Stimulated activated CD4-positive, alpha-beta T cell treated with anti-CD3 and anti-CD28 coated beads, Interleukin-1b, Interleukin-23, amount 100 ng/mL, for 24 hours (primary cell): ENCODE measurements at regions not wholly inside any gene's neighbourhood (a gene's known extent, or its start where the extent isn't known, plus 50 kb on each side); places are given as distances from the start of the nearest gene placed in this dataset.
"Not testable (repeated sequence)": the region's sequence is repeated elsewhere in the genome, so short reads cannot be mapped to it uniquely, and the experiment has no call there.

Source experiments
- DNase-seq, 4 experiments: peaks; one replicate each; pipeline ENCODE4 v3.0.0-alpha.2; 2020; ENCODE audit warnings: low read depth in 4 of 4, low spot score in 1 of 4

DNA sequence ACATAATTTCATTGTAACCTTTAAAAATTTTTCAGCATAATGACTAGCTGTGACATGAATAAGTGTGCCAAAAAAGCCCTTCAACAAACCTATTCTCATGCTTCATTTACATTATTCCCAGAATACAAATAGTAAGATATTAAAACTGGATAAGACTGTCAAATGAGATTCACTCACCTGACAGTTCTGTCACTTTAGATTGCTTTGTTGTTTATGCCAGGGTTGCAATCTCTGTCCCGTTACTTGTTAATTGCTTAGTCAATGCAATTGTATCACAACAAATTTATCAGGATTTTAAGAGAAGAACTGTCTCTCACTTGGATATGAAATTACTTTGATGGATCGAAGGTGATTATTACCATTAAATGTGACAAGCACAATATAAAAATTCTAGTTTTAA, 616.0 kb upstream of the IGFBP7 start:
- DNase-seq = no peak

DNA sequence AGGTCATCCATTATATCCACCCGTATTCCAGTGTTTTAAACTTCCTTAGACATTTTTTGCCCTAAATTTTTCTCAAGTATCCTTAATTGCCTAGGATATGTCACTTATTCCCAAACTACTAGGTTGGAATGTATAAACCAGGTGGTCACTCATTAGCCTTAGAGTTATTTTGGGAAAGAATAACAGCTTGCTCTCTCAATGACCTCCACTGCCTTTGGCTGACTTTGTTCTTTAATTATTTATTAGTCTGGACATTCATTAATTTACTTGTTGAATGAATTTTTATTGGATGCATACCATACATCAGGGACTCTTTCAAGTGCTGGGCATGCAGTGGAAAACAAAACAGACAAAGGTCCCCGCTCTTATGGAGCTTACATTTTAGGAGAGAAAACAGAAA, 609.3 kb upstream of the IGFBP7 start:
- DNase-seq = no peak

DNA sequence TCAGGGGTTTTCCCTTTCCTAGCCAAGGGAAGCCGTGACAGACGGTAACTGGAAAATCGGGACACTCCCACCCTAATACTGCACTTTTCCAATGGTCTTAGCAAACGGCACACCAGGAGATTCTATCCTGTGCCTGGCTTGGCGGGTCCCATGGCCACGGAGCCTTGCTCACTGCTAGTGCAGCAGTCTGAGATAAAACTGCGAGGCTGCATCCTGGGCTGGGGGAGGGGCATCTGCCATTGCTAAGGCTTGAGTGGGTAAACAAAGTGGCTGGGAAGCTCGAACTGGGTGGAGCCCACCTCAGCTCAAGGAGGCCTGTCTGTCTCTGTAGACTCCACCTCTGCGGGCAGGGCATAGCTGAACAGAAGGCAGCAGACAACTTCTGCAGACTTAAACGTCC, 604.1 kb upstream of the IGFBP7 start:
- DNase-seq = not testable (repeated sequence)

DNA sequence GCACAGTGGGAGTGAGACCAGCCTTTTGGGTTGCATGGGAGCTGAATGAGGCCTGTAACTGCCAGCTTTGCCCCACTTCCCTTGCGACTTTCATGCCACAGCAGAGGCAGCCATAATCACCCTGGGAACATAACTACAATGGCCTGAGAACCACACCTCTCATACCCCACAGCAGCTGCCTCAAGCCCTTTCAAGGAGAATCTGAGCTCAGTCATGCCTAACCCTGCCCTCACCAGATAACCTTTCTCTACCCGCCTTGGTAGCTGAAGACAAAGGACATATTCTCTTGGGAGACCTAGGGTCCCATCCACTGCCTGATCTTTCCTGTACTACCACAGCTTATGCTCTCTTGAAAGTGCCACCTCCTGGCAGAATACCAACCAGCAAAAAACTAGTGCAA, 599.9 kb upstream of the IGFBP7 start:
- DNase-seq = no peak

DNA sequence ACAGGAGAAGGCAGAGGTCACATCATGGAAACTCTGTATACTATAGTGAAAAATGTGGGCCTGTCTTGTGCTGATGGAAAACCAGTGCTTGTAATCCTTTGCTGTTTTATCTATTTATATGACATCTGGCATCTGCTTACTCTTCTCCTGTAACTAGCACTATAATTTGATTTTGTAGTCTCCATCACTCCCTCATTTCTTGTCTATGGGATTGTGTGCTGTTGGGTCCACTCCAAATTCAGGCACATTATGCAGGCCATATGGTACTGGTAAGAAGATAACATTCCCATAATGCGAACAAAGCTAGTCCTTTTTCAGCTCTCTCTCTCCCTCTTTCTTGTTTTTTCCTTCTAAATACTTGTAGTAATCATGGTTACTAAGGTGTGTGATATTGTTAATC, 581.2 kb upstream of the IGFBP7 start:
- DNase-seq = no peak

DNA sequence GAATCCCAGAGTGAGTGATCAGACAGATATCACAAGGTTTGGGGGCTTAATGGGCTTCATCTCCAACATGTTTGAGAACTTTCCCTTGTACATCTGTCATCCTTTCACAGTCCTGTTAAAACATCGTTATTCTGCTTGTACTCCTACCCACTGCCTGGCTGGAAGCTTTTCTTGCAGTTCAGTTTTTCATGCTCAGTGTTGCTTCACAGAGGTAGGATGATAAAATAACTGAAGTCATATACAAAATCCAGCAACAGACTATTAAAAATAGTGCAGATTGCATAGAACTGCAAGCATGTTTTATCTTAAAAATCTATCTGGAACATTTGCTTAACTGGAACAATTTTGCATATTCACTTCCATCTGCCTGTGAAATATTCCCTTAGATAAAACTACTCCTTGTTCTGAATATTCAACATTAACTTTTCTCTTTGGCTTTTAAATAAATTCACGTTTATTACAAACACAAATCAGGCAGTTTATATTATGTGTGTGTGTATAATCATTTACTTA, 579.6 kb upstream of the IGFBP7 start:
- DNase-seq = no peak

DNA sequence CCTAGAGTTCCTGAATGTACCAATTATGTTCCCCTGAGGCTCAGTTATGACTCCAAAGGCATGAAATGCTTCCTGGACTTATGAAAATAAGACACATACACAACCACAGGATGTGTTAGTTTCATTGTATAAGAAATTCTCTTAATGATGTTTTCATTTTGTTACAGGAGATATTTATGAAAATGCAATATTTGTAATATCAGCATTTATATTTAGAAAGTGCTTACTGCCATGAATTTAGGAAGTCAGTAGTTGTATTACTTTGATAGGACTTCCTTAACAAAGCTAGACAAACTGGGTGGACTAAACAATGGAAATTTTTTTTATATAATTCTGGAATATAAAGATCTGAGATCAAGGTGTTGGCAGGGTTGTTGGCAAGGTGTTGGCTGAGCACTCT, 572.1 kb upstream of the IGFBP7 start:
- no peak for DNase-seq

DNA sequence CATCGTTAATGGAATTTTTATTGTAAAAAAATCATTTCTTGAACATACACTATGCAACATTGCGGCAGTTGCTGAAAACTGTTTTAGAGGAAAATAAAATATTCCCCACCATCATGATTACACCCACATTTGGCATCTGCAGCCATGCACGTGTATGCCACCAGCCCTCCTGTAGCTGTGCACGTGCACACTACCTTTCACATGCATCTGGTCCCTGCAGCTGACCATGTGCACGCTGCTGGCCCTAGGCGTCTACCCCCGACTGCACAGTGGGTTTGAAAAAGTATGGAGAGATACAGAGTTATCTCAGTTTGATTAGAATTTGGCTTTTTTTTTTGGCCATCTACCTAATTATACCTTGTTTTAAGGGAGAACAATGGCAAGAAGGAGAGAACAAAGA, 569.8 kb upstream of the IGFBP7 start:
- DNase-seq = no peak

DNA sequence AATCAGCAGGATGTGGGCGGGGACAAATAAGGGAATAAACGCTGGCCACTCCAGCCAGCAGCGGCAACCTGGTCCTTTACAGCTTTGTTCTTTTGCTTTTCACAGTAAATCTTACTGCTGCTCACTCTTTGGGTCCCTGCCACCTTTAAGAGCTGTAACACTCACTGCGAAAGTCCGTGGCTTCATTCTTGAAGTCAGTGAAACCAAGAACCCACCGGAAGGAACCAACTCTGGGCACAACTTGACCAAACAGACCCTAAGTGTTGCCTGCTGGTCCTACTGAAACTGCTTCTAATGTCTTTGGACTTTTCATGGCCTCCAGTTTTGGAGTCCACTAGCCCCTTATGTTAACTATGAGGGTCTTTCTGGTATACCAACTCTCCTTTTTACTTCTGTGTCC, 566.2 kb upstream of the IGFBP7 start:
- DNase-seq = no peak

DNA sequence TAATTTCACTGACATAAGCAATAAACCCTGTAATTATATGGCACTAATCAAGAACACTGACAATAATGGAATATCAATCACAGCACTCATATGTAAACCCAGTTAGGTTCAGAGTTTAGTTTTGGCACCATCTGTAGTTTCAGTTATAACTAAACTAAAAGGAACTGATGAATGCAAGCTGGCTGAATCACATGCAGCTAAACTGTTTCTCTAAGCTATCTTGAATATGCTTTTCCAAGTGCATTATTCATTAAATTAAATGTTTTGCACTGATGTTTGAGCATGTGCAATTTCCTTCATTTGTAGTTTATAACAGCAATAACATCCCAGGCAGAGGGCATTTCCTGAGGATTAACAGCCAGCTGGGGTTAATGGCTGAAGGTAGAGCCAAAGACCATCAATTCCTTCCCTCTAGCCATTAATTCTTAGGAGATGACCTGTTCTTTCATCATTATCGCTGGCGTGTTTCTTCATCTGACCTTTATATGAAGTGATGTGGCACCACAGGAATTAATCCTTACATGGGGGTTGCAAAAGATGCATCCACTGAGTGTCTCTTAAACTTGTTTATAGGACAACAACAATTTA, 562.8 kb upstream of the IGFBP7 start:
- DNase-seq = no peak

DNA sequence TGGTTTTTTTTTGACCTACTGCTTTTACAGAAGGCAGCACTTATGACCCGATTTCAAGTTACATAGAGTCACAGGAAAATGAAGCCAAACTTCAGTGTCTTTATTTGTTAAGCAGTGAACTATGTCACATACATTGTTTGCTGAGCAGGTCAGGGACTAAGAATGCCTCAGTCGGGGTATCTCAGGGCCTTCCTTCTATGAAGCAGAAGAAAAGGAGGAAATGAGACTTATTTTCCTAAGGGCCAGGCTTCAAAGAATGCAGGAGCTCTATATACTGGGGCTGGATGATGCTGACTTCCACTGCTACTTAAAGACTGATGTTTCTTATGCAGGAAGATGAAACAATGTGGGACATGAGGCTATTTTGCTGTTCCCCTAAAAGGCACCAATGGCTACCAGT, 558.4 kb upstream of the IGFBP7 start:
- DNase-seq = no peak

DNA sequence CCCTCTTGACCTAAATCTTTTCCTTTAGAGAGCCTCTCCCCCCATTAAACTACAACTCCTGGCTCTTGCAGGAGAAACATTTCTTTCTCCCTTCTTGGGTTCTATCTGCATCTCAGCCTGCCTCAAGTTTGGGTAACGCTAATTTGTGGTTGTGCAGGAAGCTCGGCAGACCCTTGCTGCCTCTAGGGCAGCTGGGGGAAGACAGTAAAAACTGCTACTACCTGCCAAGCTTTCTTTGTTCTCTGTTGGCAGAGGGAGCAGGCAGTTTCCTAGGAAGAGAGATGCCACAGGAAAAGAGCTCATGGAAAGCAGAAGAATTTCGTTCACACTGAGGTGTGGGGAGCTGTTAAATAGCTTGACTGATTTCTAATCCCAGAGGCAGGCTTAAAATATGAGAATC, 555.6 kb upstream of the IGFBP7 start:
- no peak for DNase-seq

DNA sequence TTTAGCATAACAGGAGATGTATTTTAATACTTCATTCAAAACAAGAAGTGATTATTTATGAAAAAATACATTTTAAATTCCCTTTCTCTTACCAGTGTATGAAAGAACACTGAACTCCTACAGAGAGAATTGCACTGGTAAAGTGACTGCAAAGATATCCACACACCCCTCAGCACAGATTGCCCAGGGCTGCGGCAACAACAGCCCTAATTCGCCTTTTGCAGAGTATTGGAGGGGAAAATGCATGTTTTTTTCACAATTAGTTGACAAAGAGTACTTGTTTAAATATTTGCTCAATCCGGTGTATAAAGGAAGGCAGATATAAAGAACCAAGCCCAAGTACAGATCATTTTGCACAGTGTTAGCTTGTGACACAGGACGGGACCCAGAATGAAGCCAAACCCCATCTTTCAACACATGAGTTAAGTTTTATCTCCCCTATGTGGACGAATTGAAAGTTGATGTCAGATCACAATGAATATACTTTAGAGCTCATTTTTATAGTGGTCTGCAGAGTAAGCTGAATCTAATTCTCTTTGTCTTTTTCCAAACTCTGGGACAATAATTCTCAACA, 551.4 kb upstream of the IGFBP7 start:
- no peak for DNase-seq

DNA sequence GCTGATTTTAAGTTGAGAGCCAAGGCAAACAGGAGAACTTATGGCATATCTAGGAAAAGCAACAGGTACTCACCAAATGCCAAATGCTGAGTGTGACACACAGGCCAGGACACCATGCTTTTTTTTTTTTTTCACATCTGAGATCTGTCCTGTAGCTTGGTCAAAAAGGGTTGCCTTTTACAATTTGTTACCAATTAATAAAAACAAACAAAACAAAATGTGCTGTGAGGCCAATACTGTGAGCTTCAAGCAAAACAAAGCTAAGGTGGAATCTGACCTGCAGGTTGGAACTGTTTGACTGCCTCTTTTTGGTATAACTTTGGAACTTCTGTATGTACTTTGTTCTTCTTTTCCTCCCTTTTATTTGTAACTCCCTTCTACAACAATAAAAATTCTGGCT, 548.5 kb upstream of the IGFBP7 start:
- no peak for DNase-seq

DNA sequence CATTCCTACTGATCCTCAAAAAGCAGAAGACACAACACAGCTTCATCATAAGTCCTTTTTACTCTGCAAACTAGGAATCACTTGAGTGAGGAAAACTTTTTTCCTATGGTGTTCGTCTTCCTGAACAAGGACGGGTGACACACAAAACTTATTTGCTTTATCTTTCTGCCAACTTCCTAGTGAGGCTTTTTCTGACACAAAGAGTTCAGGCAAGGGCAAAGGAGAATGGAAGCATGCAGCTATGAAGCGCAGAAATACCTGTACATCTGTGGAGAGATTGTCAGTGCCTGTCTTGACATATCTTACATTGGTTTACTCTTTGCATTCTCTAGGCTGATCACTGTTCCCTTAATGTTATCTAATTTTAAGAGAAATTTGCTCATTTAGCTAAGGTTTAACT, 548.0 kb upstream of the IGFBP7 start:
- DNase-seq = no peak

DNA sequence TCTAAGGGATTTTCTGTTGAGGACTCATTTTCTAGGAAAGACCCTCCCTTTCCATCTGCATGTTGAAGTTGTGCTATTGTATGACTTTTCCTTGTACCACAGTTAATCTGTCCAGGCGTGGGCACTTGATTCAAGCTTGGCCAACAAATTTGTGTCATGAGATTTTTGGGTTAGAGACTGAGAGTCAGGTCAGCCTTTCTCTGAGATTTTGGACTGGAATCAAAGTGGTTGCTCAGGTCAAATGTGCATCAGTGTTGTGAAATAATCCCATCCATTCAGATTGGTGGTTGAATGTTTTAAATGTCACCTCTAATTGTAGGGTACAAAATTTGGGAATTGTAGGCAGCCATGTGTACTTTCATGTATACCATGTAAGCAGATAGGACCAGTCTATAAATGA, 545.2 kb upstream of the IGFBP7 start:
- no peak for DNase-seq

DNA sequence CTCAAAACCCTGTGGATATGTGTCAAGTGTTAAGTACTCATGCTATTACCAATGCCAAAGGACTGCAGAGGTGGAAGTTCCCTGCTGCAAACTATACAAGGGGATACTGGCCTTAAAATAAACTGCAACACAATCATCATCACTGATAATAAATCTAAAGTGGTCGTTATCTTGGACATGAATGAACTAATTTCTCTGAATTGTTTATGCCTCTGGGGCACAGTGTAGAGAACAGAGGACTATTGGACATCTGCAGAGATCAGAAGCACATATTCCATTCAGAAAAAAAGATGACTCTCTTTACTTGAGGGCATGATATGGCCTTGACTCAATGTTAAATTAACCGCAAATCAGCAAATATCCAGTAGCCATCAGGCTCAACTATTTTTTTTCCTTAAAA, 542.6 kb upstream of the IGFBP7 start:
- DNase-seq = no peak

DNA sequence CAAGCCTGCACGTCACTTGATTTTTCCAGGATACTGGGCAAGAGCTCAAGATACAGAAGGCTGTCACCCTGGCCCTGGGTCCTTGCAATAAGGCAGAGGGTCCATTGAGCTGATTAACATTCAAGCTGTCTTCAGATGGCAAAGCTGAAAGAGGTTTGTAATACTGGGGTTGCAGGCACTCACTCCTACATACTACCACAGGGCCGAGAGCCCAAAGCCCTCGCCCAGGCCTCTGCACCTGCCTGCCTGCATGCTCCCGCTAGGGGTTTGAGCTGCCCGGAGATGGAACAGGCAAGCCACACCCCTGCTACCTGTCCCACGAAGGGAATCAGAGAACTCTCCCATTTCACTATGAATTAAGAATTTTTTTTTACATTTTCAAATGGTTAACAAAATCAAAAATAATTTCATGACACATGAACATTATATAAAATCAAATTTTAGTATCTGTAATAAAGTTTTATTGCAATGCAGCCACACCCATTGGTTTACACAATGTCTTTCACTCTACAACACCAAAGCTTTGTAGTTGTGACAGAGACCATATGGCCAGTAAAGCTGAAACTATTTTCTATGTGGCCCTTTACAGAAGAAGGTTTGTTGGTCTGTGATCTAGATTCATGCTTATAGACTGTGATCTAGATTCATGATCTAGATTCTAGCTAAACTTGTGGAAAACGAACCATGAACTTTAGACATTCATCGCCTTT, 530.4 kb upstream of the IGFBP7 start:
- no peak for DNase-seq

DNA sequence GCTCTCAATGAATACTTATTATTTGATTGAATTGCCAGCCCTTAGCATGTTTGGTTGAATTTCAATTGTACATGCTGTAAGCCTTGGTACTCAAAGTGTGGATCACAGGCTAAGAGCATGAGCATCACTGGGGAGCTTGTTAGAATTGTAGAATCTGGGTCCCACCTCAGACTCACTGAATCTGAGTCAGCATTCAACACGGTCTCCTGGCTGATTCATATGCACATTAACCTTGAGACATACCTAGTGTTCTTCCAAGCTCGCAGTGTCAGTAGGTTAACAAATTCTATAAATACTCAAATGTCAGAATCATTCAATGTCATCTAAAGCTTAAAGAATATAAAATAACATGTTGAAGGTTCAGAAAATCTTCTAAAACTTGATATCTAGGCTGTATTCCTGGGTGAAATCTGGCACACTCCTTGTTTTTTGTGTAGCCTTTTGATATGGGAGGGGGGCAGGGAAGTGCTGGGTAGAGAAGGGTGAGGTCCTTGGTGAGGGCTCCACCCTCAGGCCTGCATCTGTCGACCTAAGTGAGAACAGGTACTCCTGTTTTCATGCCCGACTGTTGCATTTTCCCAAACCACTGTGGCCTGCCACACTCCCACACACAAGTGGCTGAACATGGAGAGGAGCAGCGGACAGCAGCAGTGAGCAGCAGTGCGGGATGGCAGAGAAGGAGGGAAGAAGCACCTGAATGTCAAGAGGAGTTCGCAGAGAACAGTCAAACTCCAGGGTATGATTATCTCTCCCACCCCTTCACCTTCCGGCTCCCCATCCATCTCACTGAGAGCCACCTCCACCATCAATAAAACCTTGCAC, 529.6 kb upstream of the IGFBP7 start:
- DNase-seq = no peak

DNA sequence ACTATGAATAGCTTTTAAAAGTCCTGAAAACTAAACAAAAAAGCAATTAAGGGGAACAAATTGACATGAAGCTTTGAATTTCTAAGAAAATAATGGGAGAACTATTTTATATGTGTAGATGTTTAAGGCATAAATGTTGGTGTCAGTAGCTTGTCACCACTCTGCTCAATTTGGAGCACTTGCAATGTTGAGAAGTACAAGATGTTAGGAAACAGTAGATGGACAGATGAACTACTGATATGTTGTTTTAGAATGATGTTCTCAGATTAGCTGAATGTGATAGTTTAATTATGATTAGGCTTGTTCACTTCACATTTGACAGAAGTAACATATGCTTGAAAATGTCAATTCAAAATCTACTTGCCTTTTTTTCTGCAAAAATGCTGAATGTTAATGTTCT, 525.7 kb upstream of the IGFBP7 start:
- DNase-seq = no peak

DNA sequence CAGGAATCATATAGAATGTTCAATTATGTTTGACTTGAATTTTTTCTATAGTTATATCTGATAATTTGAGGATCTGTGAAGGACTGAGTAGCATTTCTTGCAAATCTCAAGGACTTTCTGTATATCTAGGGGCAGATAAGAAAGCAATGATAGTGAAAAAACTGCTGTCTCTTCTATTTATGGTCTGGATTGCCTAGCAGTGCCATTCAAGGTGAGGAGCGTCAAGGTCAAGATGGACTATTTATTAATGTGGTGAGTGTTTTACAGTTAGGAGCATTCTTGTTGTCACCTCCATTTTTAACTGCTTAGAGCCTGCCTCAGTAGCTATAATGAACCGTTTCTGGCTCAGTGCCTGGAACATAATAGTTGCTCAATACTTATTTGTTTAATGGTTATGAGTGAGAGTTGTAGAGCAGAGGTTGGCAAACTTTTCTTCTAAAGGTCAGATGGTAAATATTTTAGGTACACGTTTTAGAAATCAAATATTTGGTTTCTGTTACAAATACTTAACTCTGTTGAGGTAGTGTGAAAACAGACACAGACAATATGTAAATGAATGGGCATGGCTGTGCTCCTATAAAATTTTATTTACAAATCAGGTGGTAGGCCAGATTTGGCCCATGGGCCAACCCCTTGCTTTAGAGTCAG, 523.2 kb upstream of the IGFBP7 start:
- DNase-seq = no peak
